Suppressor macrophage (primary cell): ENCODE measurements at regions not wholly inside any gene's neighbourhood (a gene's known extent, or its start where the extent isn't known, plus 50 kb on each side); places are given as distances from the start of the nearest gene placed in this dataset.

Experiments
- DNase-seq, 4 experiments: peaks; one replicate each; pipeline ENCODE4 v3.0.0-alpha.2; 2020 to 2022

DNA sequence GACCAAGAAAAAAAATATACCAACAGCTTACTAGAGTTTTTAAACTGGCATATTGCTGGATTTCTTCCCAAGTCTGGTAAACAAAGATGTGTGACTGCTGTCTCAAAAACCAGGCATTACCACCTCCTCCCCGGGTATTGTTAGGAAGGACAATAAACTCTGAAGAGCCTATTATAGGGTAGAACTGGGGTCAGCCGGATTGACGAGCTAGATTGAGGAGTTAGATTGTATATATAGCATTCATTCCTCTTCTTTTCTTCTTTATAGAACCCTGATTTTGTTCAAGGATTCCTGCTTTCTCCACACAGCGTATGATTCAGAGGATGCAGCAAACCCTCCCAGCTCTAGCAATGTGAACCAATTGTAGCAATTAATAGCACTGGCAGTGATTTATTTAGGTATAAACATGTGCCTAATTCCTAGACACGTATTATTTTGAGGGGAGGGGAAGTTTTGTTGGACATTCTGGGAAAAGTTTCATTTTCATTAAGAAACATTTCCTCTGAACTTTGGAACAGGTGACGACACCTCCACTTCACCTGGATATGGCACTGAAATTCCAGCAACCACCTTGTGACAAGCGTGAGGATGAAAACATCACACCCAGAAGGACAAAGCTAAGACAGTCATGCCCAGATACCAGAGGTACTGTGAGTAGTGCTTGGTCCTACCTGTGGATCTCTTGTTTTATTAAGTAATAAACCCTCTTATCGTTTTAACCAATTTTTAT lies 679.4 kb upstream of the KIRREL3 start:
- DNase-seq: no peak

DNA sequence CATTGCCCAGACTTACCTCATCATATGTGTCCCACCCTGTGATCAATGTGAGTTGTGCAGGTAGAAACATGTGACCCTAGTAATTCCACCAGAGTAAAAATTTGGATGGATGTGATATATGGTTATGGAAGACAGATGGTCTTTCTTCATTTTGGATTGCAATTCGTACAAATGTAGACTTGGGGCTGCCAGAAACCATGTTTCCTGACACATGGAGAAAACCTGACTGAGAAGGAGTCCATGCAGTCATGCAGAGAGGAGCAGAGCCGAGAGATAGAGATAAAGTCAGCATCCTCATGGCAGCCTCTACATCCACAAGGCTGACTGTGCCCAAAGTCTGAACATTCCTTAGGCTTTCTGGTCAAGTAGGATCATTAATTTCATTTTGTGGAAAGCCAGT lies 678.1 kb upstream of the KIRREL3 start:
- no peak for DNase-seq

DNA sequence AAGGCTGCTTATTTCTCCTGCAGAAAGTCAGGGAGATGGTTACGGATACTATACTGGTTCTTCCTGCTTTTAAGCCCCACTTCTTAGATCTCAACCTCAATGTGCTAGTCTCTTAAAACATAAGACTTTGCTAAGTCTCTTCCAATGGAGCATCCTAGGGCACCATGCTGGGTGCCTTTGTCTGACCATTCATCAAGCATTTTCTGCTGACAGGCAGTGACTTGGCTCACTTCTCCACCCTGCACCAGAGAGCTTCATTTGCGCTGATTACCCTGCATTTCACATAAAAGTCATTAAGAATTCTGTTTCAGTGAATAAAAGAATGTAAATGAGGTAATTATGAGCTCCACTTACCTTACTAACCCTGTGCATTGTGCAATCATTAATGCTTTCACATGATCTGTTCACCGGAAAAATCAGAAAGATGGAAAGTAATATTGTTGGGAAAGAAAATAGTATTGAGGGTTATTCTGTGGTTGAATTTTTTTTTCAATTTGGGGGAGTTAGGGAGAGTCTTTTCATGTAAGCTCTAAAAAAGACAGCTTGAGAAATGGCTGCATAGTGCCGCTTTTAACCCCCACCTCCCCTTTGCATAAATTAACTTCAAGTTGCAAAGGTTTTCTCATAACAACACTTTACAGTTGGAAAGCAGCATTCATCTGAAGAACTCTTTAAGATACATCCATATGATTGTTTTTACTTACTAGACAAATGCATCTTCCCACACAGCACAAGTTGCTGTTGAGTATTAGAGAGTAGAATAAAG lies 677.3 kb upstream of the KIRREL3 start:
- no peak for DNase-seq

DNA sequence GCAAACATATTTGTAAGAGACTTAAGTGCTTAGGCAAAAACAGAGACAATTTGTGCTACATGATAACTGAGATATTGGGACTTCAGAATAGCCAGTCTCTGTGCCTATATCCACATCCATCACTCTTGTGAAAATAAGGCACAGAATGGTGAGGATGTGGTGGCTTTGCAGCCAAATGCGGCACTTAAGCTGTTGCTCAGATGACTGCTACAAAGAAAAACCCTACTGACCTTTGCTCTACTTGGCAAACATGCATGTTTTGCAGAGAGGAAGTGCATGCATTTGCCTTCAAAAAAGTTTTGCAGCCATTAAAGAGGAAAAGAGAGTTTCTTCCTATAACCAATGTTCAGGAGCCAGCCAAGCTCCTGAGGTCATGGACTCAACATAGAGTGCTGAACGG lies 675.0 kb upstream of the KIRREL3 start:
- no peak for DNase-seq

DNA sequence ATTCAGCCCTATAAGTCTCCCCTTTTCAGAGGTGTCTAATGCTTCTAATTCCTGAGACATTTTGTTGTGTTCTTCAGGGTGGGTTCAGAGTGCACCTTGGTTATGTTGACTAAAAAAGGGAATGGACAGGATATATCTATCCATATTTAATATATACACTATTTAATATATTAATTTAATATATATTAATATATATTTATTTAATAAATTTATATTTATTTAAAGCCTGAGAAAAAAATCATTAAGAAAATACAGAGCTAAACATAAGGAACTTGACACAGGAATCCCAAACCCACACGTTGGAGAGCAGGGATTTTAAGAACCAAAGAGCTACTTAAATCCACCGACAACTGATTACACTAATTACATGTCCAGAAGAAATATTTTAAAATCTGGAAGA lies 674.2 kb upstream of the KIRREL3 start:
- no peak for DNase-seq

DNA sequence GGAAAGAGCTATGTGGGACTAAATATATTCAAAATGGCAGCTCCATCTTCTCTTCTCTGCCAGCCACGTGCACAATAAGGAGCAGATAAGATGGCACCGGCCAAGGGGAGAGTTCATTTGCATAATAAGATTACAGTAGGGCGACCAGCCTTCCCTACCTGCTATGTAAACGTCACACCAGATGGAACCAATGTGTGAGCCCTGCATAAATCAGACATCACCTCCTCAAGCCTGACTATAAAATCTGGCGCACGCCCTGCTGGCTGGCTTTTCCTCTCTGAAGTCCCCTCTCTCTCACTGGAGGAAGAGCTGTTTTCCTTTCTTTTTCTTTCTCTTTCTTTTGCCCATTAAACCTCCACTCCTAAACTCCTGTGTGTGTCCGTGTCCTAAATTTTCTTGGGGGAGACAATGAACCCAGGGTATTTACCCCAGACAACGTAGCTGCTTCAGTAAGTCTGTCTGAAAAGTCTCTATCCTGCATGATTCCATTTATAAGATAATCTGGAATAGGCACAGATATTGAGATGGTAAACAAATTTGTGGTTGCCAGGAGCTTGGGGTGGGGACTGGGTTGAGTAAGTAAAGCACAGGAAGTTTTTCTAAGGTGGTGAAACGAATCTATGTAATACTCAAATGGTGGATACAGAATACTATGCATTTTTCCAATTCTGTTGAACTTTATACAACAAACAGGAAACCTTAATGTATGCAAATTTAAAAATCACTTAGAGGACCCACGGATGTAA lies 670.0 kb upstream of the KIRREL3 start:
- no peak for DNase-seq

DNA sequence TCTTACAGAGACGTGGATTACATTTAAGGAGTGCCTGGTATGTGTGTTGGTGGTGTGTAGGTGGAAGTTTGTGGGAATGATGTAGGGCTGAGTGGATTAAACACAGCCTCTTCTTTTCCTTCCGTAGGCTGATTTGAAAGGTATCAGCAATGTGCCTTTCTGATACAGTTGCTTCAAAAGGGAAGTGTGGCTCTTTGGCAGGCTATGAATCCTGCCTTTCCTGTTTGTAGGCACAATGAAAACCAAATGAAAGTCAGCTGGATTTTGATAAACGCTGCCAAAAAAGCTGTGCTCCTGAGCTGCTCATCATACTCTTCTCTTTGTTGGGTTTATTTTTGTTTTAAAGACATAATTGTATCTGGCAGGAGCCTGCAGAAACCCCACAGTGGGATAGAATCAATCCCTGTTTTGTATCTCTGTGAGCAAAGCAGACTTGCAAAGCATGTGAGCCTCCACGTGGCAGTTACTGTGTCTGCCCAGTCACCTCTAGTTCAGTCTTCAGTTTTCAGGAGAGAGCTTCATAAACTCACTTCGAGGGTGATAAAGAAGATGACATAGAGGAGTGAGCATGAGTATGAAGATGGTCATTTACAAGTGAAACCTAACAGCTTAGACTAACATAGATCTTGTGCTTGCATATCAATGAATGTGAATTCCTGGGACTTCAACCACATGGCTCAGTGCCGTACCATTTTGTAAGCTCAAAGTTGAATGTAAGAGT lies 655.7 kb upstream of the KIRREL3 start:
- no peak for DNase-seq

DNA sequence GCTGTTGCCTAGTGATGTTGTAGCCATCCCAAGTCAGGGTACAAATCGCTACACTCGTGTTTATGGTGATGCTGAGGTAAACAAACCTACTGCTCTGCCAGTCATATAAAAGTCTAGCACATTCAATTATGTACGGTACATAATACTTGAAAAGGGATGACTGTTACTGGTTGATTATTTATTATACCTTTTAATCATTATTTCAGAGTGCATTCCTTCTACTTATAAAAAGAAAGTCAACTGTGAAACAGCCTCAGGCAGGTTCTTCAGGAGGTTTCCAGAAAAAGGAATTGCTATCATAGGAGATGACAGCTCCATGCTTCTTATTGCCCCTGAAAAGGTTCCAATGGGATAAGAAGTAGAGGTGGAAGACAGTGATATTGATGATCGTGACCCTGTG lies 652.5 kb upstream of the KIRREL3 start:
- DNase-seq: no peak

DNA sequence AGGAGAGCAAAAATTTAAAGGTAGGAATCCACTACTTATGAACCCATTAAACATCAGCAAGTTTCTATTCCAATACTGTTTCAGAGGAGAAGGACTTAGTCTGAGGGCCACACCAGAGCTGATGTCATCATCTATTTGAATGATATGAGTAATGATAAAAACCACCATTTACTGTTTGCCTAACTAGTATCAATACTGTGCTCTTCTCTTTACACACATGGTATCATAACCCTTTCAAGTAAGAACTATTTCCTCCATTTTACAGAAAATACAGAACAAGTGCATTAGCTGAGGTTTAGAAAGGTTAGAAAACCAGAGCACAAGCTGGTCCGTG lies 651.3 kb upstream of the KIRREL3 start:
- no peak for DNase-seq

DNA sequence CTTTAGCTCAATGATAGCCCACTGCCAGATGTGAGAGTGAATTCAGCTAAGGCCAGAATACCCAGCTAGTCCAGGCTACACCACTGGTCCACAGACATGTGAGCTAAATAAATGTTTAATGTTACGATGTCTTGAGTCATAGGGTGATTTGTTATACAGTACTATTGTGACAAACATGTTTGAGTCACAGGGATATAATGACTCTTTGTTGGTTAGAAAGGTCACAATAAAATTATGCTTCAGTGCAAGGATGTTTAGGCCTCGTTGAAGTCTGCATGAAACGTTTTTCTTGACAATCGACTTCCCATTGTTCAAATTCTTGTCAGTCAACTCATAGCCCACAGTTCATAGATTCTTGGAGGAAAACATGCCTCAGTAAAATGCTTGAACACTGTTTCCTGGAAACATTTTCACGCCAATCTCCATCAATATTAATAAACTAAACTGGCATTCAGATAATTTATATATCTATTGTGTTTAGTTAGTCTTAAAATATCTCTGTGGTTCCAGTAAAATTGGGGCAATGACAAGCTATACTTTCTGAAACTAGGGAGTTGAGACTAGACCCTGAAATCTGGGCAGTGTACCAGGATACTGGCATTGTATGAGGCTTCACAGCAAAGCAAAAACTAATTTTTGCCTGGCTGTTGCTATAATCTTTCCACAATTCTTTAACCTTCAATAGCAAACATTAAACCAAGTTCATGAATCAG lies 650.8 kb upstream of the KIRREL3 start:
- DNase-seq: no peak

DNA sequence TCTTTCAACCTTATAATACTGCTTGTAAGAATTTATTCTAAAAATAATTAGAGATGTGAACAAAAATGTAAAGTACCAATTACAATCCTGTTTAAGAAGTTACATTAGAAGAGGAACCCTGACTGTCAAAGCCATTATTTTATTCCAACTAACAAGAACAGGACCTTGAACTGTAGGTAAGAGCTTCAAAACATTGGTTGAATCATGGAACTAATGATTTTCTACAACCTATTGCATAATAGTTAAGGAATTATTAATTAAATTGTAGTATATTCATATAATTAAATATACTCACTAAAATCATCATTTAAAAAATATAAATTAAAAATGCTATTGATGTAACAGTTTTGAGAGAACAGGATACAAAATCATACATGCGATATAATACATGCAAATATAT lies 649.4 kb upstream of the KIRREL3 start:
- no peak for DNase-seq

DNA sequence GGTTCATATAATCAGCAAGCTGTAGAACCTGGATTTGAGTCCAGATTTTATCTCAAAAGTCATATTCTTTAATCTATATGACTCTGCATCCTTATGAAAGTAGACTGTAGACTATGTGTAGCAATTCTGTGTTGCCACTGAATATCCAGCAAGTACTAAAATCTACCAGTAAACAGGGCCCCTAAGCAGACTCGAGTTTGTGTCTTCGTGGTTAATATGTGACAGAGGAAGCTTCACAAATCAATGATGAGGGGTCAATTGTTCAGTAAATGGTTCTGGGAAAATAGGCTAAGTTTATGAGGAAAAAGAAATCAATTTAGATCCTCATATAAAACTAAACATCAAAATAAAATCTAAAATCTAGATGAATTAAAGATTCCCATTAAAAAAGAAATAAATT lies 648.5 kb upstream of the KIRREL3 start:
- no peak for DNase-seq

DNA sequence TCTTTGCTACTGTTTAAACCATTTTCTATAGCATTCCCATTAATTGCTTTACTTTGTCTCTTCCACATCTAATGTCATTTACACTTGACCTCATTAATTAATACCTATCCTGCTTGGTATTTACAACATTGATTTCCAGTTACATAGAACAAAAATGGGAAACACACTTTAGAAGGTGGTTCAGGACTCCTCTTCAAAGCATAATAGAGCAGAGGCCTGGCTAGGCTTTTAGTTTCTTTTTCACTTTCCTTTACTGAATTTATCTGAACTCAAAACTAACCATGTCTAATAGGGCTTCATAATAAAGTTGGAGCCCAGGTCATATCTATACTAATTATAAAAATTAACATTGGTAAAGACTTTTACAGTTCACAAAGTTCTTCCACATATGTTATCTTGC lies 648.0 kb upstream of the KIRREL3 start:
- no peak for DNase-seq

DNA sequence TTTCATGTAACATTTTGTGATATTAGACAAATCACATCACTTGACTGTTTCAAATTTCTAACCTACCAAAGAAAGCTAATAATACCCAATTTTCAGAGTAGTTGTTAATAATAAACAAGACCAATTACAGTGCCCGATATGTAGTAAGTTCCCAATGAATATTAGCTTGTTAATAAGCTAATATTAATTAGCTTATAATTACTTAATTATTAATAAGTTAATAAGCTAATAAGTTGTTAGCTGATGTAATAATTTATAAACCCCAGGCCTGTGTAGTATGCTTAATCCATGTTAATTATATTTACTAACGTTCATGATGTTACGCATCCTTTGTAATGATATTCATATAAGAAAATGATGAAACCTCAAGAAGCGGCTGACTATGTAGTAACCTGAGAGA lies 643.8 kb upstream of the KIRREL3 start:
- no peak for DNase-seq

DNA sequence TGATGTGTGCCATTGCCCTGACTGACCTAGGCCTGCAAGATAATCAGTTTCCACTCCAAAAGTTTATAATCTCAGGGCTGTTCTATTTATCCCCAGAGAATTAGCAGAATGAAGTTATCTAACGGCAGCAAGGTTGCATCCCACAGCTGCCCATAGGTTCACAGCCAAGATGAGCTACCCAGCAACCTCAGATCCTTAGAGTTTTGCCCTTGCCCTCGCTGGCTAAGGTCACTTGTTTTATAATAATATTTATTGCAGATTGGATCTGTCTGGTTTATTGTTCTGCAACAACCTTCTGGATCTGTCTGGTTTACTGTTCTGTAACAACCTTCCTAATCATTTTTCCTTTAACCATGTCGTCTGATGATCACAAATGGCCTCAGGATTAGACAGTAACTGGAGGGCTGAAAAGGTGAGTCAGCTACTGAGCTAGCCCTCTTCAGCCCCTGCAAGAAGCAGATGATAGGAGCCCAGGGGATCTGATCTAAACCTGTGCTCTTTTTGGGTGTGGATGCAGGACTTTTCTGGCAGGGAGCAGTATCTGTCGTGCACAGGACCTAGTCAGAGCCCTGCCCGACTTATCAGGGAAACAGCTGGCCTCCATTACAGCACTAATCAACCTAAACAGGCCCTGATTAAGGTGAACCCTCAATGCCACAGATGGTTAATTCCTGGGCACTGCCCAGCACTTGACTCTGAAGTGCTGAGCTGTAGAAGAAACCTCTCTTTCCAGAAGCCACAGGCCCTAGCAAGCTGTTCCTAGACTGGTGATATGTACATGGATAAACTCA lies 642.9 kb upstream of the KIRREL3 start:
- no peak for DNase-seq

DNA sequence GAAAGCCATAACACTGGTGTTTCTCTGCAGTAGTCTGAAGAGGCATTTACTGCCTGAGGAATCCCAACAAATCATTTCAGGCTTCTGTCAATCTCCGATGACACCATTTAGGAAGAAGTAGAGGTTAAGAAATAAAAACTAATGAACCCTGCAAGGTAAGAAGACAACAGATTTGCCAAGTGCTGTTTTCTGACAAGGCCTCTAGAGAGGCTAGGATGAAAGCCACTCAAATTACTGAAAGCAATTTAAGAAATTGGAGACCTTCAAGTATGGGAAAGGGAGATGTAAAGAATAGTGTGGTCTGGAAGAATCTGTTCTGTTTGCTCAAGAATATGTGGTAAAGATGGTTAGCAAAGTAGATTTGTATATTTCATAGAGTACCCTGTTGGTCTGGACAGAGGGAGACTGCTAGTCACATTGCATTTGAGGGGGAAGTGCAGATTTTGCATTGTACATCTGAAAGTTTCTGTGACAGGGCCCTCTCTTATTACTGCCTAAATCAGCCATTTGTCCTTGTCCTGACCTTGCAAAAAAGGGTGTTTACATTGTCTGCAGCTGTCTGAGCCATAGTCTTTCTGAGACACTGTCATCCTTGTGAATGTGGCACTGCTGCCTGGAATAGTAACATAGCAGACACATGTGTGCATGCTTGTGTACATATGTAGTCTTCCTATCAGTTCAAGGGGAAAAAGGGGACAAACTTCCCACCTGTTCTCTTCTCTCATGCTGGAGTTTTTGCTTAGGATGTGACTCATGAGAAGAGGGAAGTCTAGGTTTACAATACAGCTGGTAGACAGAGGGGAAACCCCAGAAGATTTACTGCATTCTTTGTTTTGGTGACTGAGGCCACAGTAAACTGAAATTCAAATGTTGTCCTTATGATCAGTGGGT lies 640.2 kb upstream of the KIRREL3 start:
- peak in 2 of 4 experiments; percentile 3 for DNase-seq

DNA sequence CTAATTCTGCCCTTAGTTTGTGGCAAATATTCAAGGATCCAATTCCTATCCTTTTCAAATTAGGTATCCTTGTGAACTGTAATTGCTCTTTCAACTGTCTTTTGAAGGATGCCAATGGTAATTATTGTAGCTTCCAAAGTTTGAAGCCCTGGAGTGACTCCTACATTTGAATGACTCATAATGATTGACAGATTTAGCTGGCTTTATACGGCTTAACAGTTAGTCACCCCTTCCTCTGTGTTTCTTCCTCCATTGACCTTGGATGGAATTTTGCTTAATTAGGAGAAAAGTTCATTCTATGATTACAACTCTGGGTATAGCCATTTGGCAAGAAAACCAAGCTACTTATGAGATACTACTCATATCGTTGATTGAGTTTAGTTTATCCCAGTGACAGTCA lies 639.3 kb upstream of the KIRREL3 start:
- DNase-seq: peak in 1 of 4 experiments; percentile 6

DNA sequence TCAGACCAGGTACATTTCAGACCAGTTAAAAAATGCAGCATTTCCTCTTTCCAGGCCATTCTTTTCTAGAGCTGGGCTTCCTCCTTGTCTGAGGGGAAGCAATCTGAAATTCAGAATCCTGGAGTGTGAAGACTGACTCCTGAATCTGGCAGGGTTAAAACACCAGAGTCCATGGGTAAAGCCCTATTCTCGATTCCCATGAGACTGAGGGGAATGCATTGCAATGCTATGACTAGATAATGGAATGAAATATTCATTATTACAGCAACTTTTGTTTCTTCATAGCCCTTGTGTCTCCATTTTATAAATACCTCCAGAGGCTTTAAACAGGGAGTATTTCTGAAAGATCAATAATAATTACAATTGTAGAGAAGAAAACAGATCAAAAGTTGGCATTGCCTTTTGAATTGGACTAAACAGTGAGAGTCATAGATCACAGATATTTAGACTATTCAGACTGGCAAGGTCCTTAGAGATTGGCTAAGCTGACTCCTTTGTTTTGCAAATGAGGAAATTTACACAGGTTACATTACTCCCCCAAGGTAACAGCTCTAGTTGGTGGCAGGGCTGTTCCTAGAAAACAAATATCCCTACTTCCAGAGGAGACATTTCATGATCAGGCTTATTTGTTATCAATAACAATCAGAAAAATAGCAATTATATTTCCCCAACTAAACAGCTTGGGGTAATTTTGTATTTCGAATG lies 632.6 kb upstream of the KIRREL3 start:
- peak in 1 of 4 experiments; percentile 1 for DNase-seq

DNA sequence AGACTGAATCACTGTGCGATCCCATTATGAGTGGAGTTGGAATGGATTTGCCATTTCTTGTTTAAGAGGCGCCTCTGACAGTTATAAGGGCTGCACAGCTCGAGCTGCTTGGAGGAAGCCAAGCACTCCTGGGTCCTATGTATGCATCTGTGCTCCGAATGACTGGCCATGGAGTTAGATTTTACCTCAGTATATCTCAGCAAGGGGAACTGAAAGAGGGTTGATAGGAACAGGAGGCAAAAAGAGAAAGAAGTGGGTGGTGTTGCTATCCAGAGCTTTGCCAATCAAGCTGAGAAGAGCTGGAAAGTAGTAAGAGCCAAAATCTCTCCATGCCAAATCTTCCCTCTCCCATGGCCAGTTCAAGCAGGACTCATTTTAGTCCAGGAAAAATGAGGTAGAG lies 632.0 kb upstream of the KIRREL3 start:
- no peak for DNase-seq

DNA sequence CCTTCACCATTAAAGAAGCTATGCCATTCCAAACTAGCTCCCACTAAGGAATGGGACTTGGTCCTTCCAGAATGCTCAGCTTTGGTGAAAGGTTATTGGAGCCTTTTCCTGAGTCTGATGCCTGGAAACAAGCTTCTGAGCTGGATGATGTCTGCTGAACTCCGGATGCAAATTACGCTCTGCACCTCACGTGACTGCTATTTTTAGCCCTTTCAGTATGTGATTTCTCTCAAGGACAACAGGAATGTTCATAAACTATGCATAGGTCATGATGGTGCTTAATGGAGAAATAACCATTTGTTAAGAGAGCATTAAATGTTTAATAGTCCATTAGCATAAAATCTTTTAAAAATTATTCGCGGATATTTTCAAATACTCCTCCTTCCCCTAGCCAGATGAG lies 631.4 kb upstream of the KIRREL3 start:
- no peak for DNase-seq
